ENCODE measurements at regions not wholly inside any gene's neighbourhood (a gene's known extent, or its start where the extent isn't known, plus 50 kb on each side); places are given as distances from the start of the nearest gene placed in this dataset.

- no peak for ATAC-seq
- no TSS peak for BruUV-seq (replicated peaks)
These were observed 137.1 kb downstream of the DDX53 start for GRCh38 chrX:23136816-23137215.

More at GRCh38 chrX:23136816-23137215, 137.1 kb downstream of the DDX53 start:
- Histone ChIP-seq H3K9ac (ENCODE audit: low read length) (no peak overlapping the region), H3K9me3 (ENCODE audit: control insufficient read depth in 1 of 2, insufficient read depth in 1 of 2, low read depth in 1 of 2, low read length in 2 of 2) (no peaks in the 10 kb centered on the region), H2AFZ (ENCODE audit: low read depth, low read length, poor library complexity, severe bottlenecking) (no peak overlapping the region), H3K27ac (ENCODE audit: low read depth, low read length) (no peak overlapping the region), H3K4me2 (ENCODE audit: low read length) (no peak overlapping the region), H4K20me1 (ENCODE audit: insufficient read depth) (no peaks in the 10 kb centered on the region), H3K9me2 (ENCODE audit: insufficient read depth) (no peaks in the 10 kb centered on the region), H3K4me3 (replicated peaks in 1 of 2; ENCODE audit: low read depth in 1 of 2, low read length in 2 of 2) (no peak overlapping the region), H3K36me3 (ENCODE audit: control insufficient read depth in 1 of 2, insufficient read depth in 2 of 2, low read length in 2 of 2) (no peaks in the 10 kb centered on the region), H3K27me3 (ENCODE audit: insufficient read depth, low read length) (no peaks in the 10 kb centered on the region), H3K79me2 (ENCODE audit: insufficient read depth, low read length) (no peaks in the 10 kb centered on the region), H3K4me1 (ENCODE audit: control insufficient read depth in 1 of 2, insufficient read depth in 2 of 2, low read length in 2 of 2) (no peaks in the 10 kb centered on the region)
- TF ChIP-seq REST (IDR thresholded peaks at IDR 0.05; ENCODE audit: low read depth): no peak
- no peak for TF ChIP-seq EZH2phosphoT487 (IDR thresholded peaks at IDR 0.05; ENCODE audit: borderline replicate concordance)
- TF ChIP-seq EZH2 (IDR thresholded peaks at IDR 0.05): no peak
- TF ChIP-seq JUND (IDR thresholded peaks at IDR 0.05): no peak
- ChIA-PET CTCF (no interaction called here), POLR2A (no interaction called here), RAD21 (ENCODE audit: low non-redundant PET in 1 of 2, low total read pairs in 2 of 2, uncharacterized antibody in 2 of 2, unreplicated experiment in 2 of 2) (no interaction called here)
- intact Hi-C loops (cut with micrococcal nuclease): no loop called here
- DNase-seq (ENCODE audit: low read depth, low spot score): no peak
